OCI-LY1 (cell line): ENCODE measurements at regions not wholly inside any gene's neighbourhood (a gene's known extent, or its start where the extent isn't known, plus 50 kb on each side); places are given as distances from the start of the nearest gene placed in this dataset.

Experiments
- CTCF ChIP-seq: fragments of 200-600 bp; sonication (generic), shearing (Covaris generic); IDR thresholded peaks from 2 replicates; pipeline ENCODE4 v1.5.1; 2017; ENCODE audit warnings: mild to moderate bottlenecking, antibody characterized with exemption, low read length, moderate library complexity, mixed read lengths
- EZH2 ChIP-seq: fragments of 200-600 bp; sonication (generic), shearing (Covaris generic); IDR thresholded peaks from 2 replicates; pipeline ENCODE4 v1.8.0; 2017; ENCODE audit warnings: borderline replicate concordance, mixed run types, mild to moderate bottlenecking, antibody characterized with exemption, low read length, moderate library complexity, mixed read lengths

GRCh38 chr7:53415816-53416215, 380.4 kb downstream of the POM121L12 start:
- no peak for TF ChIP-seq CTCF
- no peak for TF ChIP-seq EZH2
